Body of pancreas (tissue), 4 donors: ENCODE measurements at regions not wholly inside any gene's neighbourhood (a gene's known extent, or its start where the extent isn't known, plus 50 kb on each side); places are given as distances from the start of the nearest gene placed in this dataset.

Experiments used
- POLR2A ChIP-seq, 3 donors: fragments of 450-650 bp; IDR thresholded peaks; one replicate each; pipeline ENCODE4 v1.6.1; 2016; ENCODE audit warnings: antibody characterized with exemption in 3 of 3, mild to moderate bottlenecking in 2 of 3
- TF ChIP-seq, protein P1 (sequence below), 7 experiments: fragments of 450-650 bp in 4 of 7; fragments of 200-600 bp in 3 of 7; sonication (generic) in 3 of 7; IDR thresholded peaks; one replicate each; pipeline ENCODE4 v1.5.1; 2016 to 2019; ENCODE audit warnings: antibody characterized with exemption in 7 of 7

DNA sequence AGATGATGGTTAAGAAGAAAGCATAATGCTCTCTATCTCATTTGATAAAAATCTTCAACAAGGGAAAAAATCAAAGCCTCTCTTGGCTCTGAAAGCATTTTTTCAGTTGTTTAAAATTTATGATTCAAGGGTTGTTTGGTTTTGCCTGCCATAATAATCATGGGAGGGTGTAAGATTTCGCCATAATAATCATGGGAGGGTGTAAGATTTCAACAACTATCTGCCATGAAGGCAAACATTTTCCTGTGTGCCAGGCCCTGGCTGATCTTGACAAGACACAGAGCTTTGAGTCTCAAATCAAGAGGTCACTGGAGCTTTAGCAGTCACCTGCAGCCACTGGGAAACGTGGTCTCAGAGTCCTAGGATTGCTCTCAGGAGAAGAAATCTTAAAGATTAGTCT, 175.1 kb upstream of the PIEZO2 start:
- TF ChIP-seq, protein P1, sequence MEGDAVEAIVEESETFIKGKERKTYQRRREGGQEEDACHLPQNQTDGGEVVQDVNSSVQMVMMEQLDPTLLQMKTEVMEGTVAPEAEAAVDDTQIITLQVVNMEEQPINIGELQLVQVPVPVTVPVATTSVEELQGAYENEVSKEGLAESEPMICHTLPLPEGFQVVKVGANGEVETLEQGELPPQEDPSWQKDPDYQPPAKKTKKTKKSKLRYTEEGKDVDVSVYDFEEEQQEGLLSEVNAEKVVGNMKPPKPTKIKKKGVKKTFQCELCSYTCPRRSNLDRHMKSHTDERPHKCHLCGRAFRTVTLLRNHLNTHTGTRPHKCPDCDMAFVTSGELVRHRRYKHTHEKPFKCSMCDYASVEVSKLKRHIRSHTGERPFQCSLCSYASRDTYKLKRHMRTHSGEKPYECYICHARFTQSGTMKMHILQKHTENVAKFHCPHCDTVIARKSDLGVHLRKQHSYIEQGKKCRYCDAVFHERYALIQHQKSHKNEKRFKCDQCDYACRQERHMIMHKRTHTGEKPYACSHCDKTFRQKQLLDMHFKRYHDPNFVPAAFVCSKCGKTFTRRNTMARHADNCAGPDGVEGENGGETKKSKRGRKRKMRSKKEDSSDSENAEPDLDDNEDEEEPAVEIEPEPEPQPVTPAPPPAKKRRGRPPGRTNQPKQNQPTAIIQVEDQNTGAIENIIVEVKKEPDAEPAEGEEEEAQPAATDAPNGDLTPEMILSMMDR (IDR thresholded peaks at IDR 0.05), result no peak
- no peak for TF ChIP-seq POLR2A (IDR thresholded peaks at IDR 0.05)
